Ovary (tissue), 3 donors: ENCODE measurements at regions not wholly inside any gene's neighbourhood (a gene's known extent, or its start where the extent isn't known, plus 50 kb on each side); places are given as distances from the start of the nearest gene placed in this dataset.

ENCODE experiments used
- EP300 ChIP-seq: sonication (generic); formaldehyde crosslinking; IDR thresholded peaks from one replicate; pipeline ENCODE4 v1.6.1; 2017; ENCODE audit warnings: antibody characterized with exemption
- TF ChIP-seq, protein P1 (sequence below), 3 donors: fragments of 450-650 bp in 2 of 3; fragments of 200-600 bp in 1 of 3; IDR thresholded peaks; one replicate each; pipeline versions ENCODE4 v1.5.1 to v1.8.0; 2016 to 2022; ENCODE audit warnings: antibody characterized with exemption in 3 of 3, mild to moderate bottlenecking in 1 of 3
- donor health status: DM: no; HTN: no; CAD: no.

DNA sequence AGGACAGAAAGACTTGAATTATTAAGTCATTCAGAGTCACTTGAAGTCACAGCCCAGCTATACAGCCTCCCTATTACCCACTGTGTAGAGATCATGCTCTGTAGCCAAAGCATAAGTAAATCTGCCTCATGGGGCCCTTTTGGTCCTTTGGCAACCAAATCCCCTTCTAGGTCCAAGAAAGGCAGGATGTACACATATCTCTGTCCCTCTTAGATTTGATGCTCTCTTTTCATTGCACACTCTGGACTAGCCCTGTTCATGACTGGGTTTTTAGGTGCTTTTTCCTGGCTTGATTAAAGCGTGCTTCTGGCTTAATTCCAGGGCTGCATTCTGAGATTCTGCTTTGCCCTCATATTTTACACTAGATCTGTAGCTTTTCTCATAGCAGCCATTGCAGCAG lies 296.8 kb downstream of the TENT5A start:
- TF ChIP-seq, protein P1, sequence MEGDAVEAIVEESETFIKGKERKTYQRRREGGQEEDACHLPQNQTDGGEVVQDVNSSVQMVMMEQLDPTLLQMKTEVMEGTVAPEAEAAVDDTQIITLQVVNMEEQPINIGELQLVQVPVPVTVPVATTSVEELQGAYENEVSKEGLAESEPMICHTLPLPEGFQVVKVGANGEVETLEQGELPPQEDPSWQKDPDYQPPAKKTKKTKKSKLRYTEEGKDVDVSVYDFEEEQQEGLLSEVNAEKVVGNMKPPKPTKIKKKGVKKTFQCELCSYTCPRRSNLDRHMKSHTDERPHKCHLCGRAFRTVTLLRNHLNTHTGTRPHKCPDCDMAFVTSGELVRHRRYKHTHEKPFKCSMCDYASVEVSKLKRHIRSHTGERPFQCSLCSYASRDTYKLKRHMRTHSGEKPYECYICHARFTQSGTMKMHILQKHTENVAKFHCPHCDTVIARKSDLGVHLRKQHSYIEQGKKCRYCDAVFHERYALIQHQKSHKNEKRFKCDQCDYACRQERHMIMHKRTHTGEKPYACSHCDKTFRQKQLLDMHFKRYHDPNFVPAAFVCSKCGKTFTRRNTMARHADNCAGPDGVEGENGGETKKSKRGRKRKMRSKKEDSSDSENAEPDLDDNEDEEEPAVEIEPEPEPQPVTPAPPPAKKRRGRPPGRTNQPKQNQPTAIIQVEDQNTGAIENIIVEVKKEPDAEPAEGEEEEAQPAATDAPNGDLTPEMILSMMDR (IDR thresholded peaks at IDR 0.05), result no peak
- TF ChIP-seq EP300, result no peak
